HepG2 (cell line): ENCODE measurements at regions not wholly inside any gene's neighbourhood (a gene's known extent, or its start where the extent isn't known, plus 50 kb on each side); places are given as distances from the start of the nearest gene placed in this dataset.

Experiments
- ATAC-seq: fragments of 200-7000 bp; cut with Tn5 transposase; 3 replicates; pipeline ENCODE4 v1.9.1; 2020; ENCODE audit warnings: mild to moderate bottlenecking, moderate library complexity
- BruUV-seq: library from RNA; stranded (reverse); fragments of 400-500 nt; replicated peaks from 2 replicates; lab custom pipeline; 2021; lab: Mats Ljungman, UMichigan
- CTCF ChIA-PET: fragments of 300-600 bp; formaldehyde crosslinking; extraction: SDS; loops from one replicate; lab custom pipeline; 2021; ENCODE audit warnings: low total read pairs, inconsistent platforms, low intra/inter-chr PET ratio; lab: Yijun Ruan, JAX
- POLR2A ChIA-PET: fragments of 350-600 bp; sonication (Branson Sonifier 250); formaldehyde crosslinking; loops from one replicate; lab custom pipeline; 2020; ENCODE audit warnings: antibody characterized with exemption, inconsistent platforms; lab: Yijun Ruan, JAX
- DNase-seq: peaks from one replicate; pipeline ENCODE4 v3.0.0-alpha.2; 2015; ENCODE audit warnings: low spot score
- FAIRE-seq: peaks from 3 replicates; lab custom pipeline; 2011; peaks lifted over from hg19 to GRCh38; lab: Jason Lieb, UNC
- H2AFZ ChIP-seq: one replicate; pipeline ENCODE4 v1.6.1; 2011; ENCODE audit warnings: low read length, inconsistent platforms
- H3K27ac ChIP-seq: fragments of 300-600 bp; 3 replicates; pipeline ENCODE4 v1.8.0; 2011; ENCODE audit warnings: mixed run types, mild to moderate bottlenecking, mixed read lengths, low read length, inconsistent platforms; ENCODE audit not compliant: insufficient read depth; ENCODE audit errors: extremely low read length
- H3K27me3 ChIP-seq, 2 experiments: fragments of 200-600 bp in 1 of 2; 2 replicates in 1 of 2; 3 replicates in 1 of 2; pipeline versions ENCODE4 v1.6.0 to v1.8.0; 2011; ENCODE audit warnings: low read length in 2 of 2, mild to moderate bottlenecking in 2 of 2, moderate library complexity in 2 of 2, inconsistent platforms in 1 of 2; ENCODE audit not compliant: insufficient read depth in 2 of 2, control insufficient read depth in 1 of 2
- H3K36me3 ChIP-seq, 2 experiments: fragments of 200-600 bp in 1 of 2; replicated peaks in 1 of 2; 2 replicates in 1 of 2; 3 replicates in 1 of 2; pipeline versions ENCODE4 v1.5.1 to v1.8.0; 2011; ENCODE audit warnings: low read length in 2 of 2, inconsistent platforms in 1 of 2; ENCODE audit not compliant: insufficient read depth in 2 of 2, control insufficient read depth in 1 of 2
- H3K4me1 ChIP-seq: 2 replicates; pipeline ENCODE4 v1.5.1; 2012; ENCODE audit warnings: low read length, inconsistent platforms; ENCODE audit not compliant: insufficient read depth
- H3K4me2 ChIP-seq: 2 replicates; pipeline ENCODE4 v1.6.0; 2011; ENCODE audit warnings: low read depth, low read length, inconsistent platforms
- H3K4me3 ChIP-seq, 3 experiments: fragments of 200-600 bp in 1 of 3; sonication (generic), shearing (Covaris generic) in 1 of 3; replicated peaks in 1 of 3; 2 replicates each; pipeline ENCODE4 v1.5.1; 2011 to 2016; ENCODE audit warnings: low read length in 3 of 3, inconsistent platforms in 2 of 3, low read depth in 2 of 3, mild to moderate bottlenecking in 2 of 3, control low read depth in 1 of 3, mixed read lengths in 1 of 3; ENCODE audit not compliant: insufficient read depth in 1 of 3
- H3K79me2 ChIP-seq: one replicate; pipeline ENCODE4 v1.6.1; 2011; ENCODE audit warnings: low read length, inconsistent platforms; ENCODE audit not compliant: insufficient read depth
- H3K9ac ChIP-seq: 2 replicates; pipeline ENCODE4 v1.6.0; 2011; ENCODE audit warnings: mild to moderate bottlenecking, low read depth, low read length, inconsistent platforms; ENCODE audit not compliant: insufficient read depth
- H3K9me3 ChIP-seq: 2 replicates; pipeline ENCODE4 v1.5.1; 2012; ENCODE audit warnings: mild to moderate bottlenecking, low read length
- H4K20me1 ChIP-seq: 2 replicates; pipeline ENCODE4 v1.6.0; 2011; ENCODE audit warnings: inconsistent platforms, mild to moderate bottlenecking, low read length, moderate library complexity; ENCODE audit not compliant: insufficient read depth
- CBFB ChIP-seq: sonication (generic); formaldehyde crosslinking; IDR thresholded peaks from 2 replicates; pipeline ENCODE4 v1.4.0; 2020; ENCODE audit warnings: missing genetic modification reagents
- ELF4 ChIP-seq: sonication (generic); formaldehyde crosslinking; IDR thresholded peaks from 2 replicates; pipeline ENCODE4 v1.5.0; 2020; ENCODE audit warnings: missing genetic modification reagents, mild to moderate bottlenecking, moderate library complexity, borderline replicate concordance
- GZF1 ChIP-seq: sonication (generic); formaldehyde crosslinking; IDR thresholded peaks from 2 replicates; pipeline ENCODE4 v1.5.1; 2020; ENCODE audit warnings: mild to moderate bottlenecking, missing genetic modification reagents
- HNRNPUL1 ChIP-seq: fragments of 200-400 bp; formaldehyde crosslinking; IDR thresholded peaks from 2 replicates; pipeline ENCODE4 v1.6.1; 2017; ENCODE audit warnings: low read depth, mild to moderate bottlenecking, low read length, moderate library complexity
- RFX3 ChIP-seq: IDR thresholded peaks from 2 replicates; pipeline ENCODE4 v1.6.1; 2016; ENCODE audit warnings: missing biosample characterization, missing genetic modification reagents
- SPEN ChIP-seq: sonication (generic); formaldehyde crosslinking; IDR thresholded peaks from 2 replicates; pipeline ENCODE4 v1.5.1; 2020; ENCODE audit warnings: low read depth, mild to moderate bottlenecking, missing genetic modification reagents
- ZKSCAN5 ChIP-seq: sonication (generic); formaldehyde crosslinking; IDR thresholded peaks from 2 replicates; pipeline ENCODE4 v1.5.1; 2020; ENCODE audit warnings: mild to moderate bottlenecking, missing genetic modification reagents
- ZNF101 ChIP-seq: sonication (generic); formaldehyde crosslinking; IDR thresholded peaks from 2 replicates; pipeline ENCODE4 v1.4.0; 2020; ENCODE audit warnings: mild to moderate bottlenecking, low read depth, missing genetic modification reagents, borderline replicate concordance
- ZNF432 ChIP-seq: sonication (generic); formaldehyde crosslinking; IDR thresholded peaks from 2 replicates; pipeline ENCODE4 v1.5.0; 2020; ENCODE audit warnings: missing genetic modification reagents, mild to moderate bottlenecking, borderline replicate concordance
- ZNF605 ChIP-seq: sonication (generic); formaldehyde crosslinking; IDR thresholded peaks from 2 replicates; pipeline ENCODE4 v1.8.0; 2022; ENCODE audit warnings: mild to moderate bottlenecking, missing genetic modification reagents
- ZNF816 ChIP-seq: sonication (generic); formaldehyde crosslinking; IDR thresholded peaks from 2 replicates; pipeline ENCODE4 v1.8.0; 2022; ENCODE audit warnings: missing genetic modification reagents, mild to moderate bottlenecking, borderline replicate concordance
- ZSCAN30 ChIP-seq: sonication (generic); formaldehyde crosslinking; IDR thresholded peaks from 2 replicates; pipeline ENCODE4 v1.5.0; 2020; ENCODE audit warnings: mild to moderate bottlenecking, missing genetic modification reagents
- WGBS: methylation state at CpG from one replicate; pipeline ENCODE4 v1.1.6; 2017; ENCODE audit warnings: low lambda C conversion rate; 5-methylcytosine and 5-hydroxymethylcytosine counted together
- in situ Hi-C: cut with HindIII; loops from 2 replicates; pipeline ENCODE4 v1.10.0; 2017; ENCODE audit warnings: low pct_unique_long_range_greater_than_20kb; ENCODE audit not compliant: extremely low pct_ligation_motif_present
- intact Hi-C: fragments of 100-400 bp; cut with micrococcal nuclease; formaldehyde crosslinking; loops from one replicate; pipeline ENCODE4 v1.10.0; 2022; ENCODE audit not compliant: unreplicated experiment
- TF ChIP-seq, protein P1 (sequence below): fragments of 450-650 bp; IDR thresholded peaks from 2 replicates; pipeline ENCODE4 v1.6.1; 2017; ENCODE audit warnings: mild to moderate bottlenecking
- TF ChIP-seq, protein P2 (sequence below): sonication (generic); formaldehyde crosslinking; IDR thresholded peaks from 2 replicates; pipeline ENCODE4 v1.4.0; 2020; ENCODE audit warnings: missing genetic modification reagents
- TF ChIP-seq, protein P3 (sequence below): sonication (generic); formaldehyde crosslinking; IDR thresholded peaks from 2 replicates; pipeline ENCODE4 v1.5.0; 2020; ENCODE audit warnings: mild to moderate bottlenecking, missing genetic modification reagents
- TF ChIP-seq, protein P4 (sequence below): sonication (generic); formaldehyde crosslinking; IDR thresholded peaks from 2 replicates; pipeline ENCODE4 v1.5.0; 2020; ENCODE audit warnings: mild to moderate bottlenecking, missing genetic modification reagents

DNA sequence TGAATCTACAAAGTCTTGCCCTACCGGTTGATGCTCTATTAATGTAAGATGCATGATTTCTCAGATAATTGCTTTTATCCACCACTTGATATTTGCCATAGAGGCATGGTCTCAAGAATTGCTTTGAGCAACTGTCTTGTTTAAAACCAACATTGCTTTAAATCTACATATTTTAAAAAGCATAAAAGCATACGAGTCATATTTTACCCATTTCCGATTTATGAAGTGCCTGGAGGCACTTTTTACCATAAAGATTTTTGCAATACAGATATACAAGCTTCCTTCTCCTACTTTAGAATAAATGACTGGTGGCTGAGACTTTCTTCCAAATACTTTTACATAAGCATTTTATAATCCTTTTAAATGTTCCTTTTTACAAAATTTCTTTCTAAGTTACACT is 517.6 kb downstream of the TXNL1 start:
- TF ChIP-seq CBFB (no peak), ZNF101 (CRISPR knock-in tag) (no peak), RFX3 (no peak), ZNF605 (CRISPR knock-in tag) (no peak), ZNF432 (CRISPR knock-in tag) (no peak), SPEN (CRISPR knock-in tag) (no peak), ZKSCAN5 (CRISPR knock-in tag) (no peak), ZNF816 (no peak), HNRNPUL1 (no peak), ELF4 (CRISPR knock-in tag) (no peak), GZF1 (CRISPR knock-in tag) (no peak), ZSCAN30 (CRISPR knock-in tag) (no peak)
- TF ChIP-seq, protein P1, sequence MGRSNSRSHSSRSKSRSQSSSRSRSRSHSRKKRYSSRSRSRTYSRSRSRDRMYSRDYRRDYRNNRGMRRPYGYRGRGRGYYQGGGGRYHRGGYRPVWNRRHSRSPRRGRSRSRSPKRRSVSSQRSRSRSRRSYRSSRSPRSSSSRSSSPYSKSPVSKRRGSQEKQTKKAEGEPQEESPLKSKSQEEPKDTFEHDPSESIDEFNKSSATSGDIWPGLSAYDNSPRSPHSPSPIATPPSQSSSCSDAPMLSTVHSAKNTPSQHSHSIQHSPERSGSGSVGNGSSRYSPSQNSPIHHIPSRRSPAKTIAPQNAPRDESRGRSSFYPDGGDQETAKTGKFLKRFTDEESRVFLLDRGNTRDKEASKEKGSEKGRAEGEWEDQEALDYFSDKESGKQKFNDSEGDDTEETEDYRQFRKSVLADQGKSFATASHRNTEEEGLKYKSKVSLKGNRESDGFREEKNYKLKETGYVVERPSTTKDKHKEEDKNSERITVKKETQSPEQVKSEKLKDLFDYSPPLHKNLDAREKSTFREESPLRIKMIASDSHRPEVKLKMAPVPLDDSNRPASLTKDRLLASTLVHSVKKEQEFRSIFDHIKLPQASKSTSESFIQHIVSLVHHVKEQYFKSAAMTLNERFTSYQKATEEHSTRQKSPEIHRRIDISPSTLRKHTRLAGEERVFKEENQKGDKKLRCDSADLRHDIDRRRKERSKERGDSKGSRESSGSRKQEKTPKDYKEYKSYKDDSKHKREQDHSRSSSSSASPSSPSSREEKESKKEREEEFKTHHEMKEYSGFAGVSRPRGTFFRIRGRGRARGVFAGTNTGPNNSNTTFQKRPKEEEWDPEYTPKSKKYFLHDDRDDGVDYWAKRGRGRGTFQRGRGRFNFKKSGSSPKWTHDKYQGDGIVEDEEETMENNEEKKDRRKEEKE = no peak
- TF ChIP-seq, protein P2, sequence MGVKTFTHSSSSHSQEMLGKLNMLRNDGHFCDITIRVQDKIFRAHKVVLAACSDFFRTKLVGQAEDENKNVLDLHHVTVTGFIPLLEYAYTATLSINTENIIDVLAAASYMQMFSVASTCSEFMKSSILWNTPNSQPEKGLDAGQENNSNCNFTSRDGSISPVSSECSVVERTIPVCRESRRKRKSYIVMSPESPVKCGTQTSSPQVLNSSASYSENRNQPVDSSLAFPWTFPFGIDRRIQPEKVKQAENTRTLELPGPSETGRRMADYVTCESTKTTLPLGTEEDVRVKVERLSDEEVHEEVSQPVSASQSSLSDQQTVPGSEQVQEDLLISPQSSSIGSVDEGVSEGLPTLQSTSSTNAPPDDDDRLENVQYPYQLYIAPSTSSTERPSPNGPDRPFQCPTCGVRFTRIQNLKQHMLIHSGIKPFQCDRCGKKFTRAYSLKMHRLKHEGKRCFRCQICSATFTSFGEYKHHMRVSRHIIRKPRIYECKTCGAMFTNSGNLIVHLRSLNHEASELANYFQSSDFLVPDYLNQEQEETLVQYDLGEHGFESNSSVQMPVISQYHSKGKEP (CRISPR knock-in tag) = no peak
- TF ChIP-seq, protein P3, sequence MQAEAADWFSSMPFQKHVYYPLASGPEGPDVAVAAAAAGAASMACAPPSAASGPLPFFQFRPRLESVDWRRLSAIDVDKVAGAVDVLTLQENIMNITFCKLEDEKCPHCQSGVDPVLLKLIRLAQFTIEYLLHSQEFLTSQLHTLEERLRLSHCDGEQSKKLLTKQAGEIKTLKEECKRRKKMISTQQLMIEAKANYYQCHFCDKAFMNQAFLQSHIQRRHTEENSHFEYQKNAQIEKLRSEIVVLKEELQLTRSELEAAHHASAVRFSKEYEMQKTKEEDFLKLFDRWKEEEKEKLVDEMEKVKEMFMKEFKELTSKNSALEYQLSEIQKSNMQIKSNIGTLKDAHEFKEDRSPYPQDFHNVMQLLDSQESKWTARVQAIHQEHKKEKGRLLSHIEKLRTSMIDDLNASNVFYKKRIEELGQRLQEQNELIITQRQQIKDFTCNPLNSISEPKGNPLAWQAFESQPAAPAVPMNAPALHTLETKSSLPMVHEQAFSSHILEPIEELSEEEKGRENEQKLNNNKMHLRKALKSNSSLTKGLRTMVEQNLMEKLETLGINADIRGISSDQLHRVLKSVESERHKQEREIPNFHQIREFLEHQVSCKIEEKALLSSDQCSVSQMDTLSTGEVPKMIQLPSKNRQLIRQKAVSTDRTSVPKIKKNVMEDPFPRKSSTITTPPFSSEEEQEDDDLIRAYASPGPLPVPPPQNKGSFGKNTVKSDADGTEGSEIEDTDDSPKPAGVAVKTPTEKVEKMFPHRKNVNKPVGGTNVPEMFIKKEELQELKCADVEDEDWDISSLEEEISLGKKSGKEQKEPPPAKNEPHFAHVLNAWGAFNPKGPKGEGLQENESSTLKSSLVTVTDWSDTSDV (CRISPR knock-in tag) = no peak
- TF ChIP-seq, protein P4, sequence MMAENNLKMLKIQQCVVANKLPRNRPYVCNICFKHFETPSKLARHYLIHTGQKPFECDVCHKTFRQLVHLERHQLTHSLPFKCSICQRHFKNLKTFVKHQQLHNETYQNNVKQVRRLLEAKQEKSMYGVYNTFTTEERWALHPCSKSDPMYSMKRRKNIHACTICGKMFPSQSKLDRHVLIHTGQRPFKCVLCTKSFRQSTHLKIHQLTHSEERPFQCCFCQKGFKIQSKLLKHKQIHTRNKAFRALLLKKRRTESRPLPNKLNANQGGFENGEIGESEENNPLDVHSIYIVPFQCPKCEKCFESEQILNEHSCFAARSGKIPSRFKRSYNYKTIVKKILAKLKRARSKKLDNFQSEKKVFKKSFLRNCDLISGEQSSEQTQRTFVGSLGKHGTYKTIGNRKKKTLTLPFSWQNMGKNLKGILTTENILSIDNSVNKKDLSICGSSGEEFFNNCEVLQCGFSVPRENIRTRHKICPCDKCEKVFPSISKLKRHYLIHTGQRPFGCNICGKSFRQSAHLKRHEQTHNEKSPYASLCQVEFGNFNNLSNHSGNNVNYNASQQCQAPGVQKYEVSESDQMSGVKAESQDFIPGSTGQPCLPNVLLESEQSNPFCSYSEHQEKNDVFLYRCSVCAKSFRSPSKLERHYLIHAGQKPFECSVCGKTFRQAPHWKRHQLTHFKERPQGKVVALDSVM (CRISPR knock-in tag) = no peak
- H3K27me3 ChIP-seq = no peaks in the 10 kb centered on the region
- ATAC-seq (no peak), FAIRE-seq (no peak), DNase-seq (no peak)
- ChIA-PET POLR2A (no interaction called here), CTCF (no interaction called here)
- BruUV-seq = no TSS peak
- H3K27ac ChIP-seq = no peak overlapping the region
- H3K36me3 ChIP-seq = no peaks in the 10 kb centered on the region
- peaks cover 97% of the 10 kb centered on the region for H3K9me3 ChIP-seq
- H3K4me1 ChIP-seq = no peaks in the 10 kb centered on the region
- no peaks in the 10 kb centered on the region for H3K79me2 ChIP-seq
- no peak overlapping the region for H3K4me3 ChIP-seq
- H3K9ac ChIP-seq = no peak overlapping the region
- in situ Hi-C loops (no loop called here), intact Hi-C loops (no loop called here)
- no peaks in the 10 kb centered on the region for H4K20me1 ChIP-seq
- WGBS = 33% methylated on average over 3 of the region's 3 CpGs
- H3K4me2 ChIP-seq = no peak overlapping the region
- H2AFZ ChIP-seq = no peak overlapping the region
